BJ (cell line): ENCODE measurements at regions not wholly inside any gene's neighbourhood (a gene's known extent, or its start where the extent isn't known, plus 50 kb on each side); places are given as distances from the start of the nearest gene placed in this dataset.

Source experiments
- CTCF ChIA-PET: fragments of 350-600 bp; formaldehyde crosslinking; extraction: SDS; loops from one replicate; lab custom pipeline; 2021; ENCODE audit warnings: antibody characterized with exemption, inconsistent platforms; lab: Yijun Ruan, JAX
- POLR2A ChIA-PET: fragments of 300-600 bp; sonication (Branson Sonifier 250); formaldehyde crosslinking; extraction: SDS; loops from one replicate; lab custom pipeline; 2021; ENCODE audit warnings: antibody characterized with exemption; lab: Charles Lee
- DNase-seq: peaks from one replicate; pipeline ENCODE4 v3.0.0-alpha.2; 2011; ENCODE audit warnings: low read depth
- H3K27me3 ChIP-seq: 2 replicates; pipeline ENCODE4 v1.6.0; 2011; ENCODE audit warnings: low read length; ENCODE audit not compliant: control insufficient read depth, insufficient read depth
- H3K36me3 ChIP-seq: 2 replicates; pipeline ENCODE4 v1.5.1; 2011; ENCODE audit warnings: low read length; ENCODE audit not compliant: control insufficient read depth, insufficient read depth
- H3K4me3 ChIP-seq: 2 replicates; pipeline ENCODE4 v1.5.1; 2011; ENCODE audit warnings: low read depth, mild to moderate bottlenecking, control low read depth, low read length
- TF ChIP-seq, protein P1 (sequence below): IDR thresholded peaks from 2 replicates; pipeline ENCODE4 v1.5.1; 2011; ENCODE audit warnings: low read depth, mild to moderate bottlenecking, control low read depth, inconsistent platforms, low read length, moderate library complexity; ENCODE audit not compliant: insufficient read depth

DNA sequence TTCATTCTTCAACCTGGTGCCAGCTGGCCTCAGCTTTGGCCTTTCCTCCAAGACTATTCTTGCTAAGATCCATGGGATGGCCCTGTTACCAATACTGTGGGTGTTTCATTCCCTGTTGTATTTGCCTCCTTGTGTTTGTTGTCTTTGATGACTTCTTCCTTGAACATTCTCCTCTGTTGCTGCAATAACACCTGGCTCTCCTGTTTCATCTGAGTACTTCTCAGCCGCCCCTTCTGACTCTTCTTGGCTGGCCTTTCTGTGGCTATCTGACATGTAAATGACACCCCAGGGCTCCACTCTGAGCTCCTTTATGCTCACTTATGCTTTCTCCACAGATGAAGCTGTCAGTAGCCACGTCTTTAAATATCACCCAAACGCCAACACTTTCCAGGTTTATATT is 302.7 kb upstream of the CHRNA7 start:
- no peak overlapping the region for H3K4me3 ChIP-seq
- H3K36me3 ChIP-seq: no peaks in the 10 kb centered on the region
- no peak for DNase-seq
- no peaks in the 10 kb centered on the region for H3K27me3 ChIP-seq
- TF ChIP-seq, protein P1, sequence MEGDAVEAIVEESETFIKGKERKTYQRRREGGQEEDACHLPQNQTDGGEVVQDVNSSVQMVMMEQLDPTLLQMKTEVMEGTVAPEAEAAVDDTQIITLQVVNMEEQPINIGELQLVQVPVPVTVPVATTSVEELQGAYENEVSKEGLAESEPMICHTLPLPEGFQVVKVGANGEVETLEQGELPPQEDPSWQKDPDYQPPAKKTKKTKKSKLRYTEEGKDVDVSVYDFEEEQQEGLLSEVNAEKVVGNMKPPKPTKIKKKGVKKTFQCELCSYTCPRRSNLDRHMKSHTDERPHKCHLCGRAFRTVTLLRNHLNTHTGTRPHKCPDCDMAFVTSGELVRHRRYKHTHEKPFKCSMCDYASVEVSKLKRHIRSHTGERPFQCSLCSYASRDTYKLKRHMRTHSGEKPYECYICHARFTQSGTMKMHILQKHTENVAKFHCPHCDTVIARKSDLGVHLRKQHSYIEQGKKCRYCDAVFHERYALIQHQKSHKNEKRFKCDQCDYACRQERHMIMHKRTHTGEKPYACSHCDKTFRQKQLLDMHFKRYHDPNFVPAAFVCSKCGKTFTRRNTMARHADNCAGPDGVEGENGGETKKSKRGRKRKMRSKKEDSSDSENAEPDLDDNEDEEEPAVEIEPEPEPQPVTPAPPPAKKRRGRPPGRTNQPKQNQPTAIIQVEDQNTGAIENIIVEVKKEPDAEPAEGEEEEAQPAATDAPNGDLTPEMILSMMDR: no peak
- ChIA-PET CTCF (no interaction called here), POLR2A (no interaction called here)

DNA sequence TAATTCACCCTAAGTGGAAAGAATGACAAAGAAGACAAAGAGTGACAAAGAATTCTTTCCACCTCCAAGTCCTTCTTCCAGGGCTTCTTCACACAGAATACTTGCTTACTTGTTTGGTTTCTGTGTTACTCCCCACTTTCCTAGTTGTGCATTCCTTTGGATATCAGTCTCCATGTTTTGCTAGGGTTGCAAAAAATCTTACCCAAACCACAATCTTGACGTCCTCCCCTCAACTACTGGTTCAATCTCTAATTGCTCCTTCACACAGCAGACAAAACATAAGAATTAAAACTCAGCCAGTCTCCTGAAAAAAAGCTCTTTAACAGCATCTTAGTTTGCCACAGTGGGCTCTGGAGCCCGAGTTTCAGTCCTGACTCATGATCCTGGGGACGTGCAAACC is 297.6 kb upstream of the CHRNA7 start:
- ChIA-PET CTCF (no interaction called here), POLR2A (no interaction called here)
- H3K36me3 ChIP-seq: no peaks in the 10 kb centered on the region

DNA sequence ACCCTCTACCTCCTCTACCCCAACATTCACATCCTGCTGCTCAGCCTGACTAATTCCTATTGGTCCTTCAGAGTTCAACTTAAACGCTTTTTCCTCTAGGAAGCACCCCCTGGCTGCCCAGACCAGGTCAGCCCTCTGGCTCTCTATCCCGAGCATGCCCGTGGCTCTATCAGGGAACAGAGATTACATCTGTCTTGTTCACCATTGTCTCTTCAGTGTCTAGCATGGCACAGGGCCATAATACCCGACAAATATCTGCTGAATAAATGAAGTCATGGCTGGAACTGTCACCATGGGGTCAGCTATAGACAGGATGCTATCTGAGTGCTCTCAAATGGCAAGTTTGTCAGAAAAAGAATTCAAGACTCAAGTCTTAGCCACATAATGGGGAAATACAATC is 296.9 kb upstream of the CHRNA7 start:
- no peaks in the 10 kb centered on the region for H3K27me3 ChIP-seq
- no peak overlapping the region for H3K4me3 ChIP-seq
- ChIA-PET CTCF (no interaction called here), POLR2A (no interaction called here)
- DNase-seq: no peak
- H3K36me3 ChIP-seq: no peaks in the 10 kb centered on the region
- TF ChIP-seq, protein P1: no peak

More for the DNA sequence above, 297.6 kb upstream of the CHRNA7 start:
- H3K27me3 ChIP-seq: no peaks in the 10 kb centered on the region
- DNase-seq: no peak
- no peak overlapping the region for H3K4me3 ChIP-seq
- TF ChIP-seq, protein P1: no peak

DNA sequence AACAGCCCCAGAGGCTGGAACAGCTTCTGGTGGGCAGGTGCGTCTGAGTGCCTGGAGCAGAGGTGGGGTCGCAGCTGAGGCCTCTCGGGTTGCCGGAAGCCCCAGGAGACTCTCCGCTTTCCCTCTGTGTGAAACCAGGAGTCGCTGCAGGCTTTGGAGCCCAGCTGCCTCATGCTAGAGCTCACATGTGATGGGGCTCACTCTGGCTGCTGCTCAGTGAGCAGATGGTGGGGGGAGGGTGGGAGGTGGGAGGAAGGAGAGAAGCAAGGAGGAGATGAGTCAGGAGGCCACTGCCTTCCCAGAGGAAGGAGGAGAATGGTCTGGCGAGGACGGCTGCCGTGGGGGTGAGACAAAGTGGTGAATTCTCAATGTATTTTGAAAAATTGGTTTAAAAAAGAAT is 290.1 kb upstream of the CHRNA7 start:
- Histone ChIP-seq H3K4me3 (no peak overlapping the region), H3K36me3 (no peaks in the 10 kb centered on the region), H3K27me3 (no peaks in the 10 kb centered on the region)
- POLR2A ChIA-PET: no interaction called here
- DNase-seq: no peak
- CTCF ChIA-PET: no interaction called here
- TF ChIP-seq, protein P1: no peak

GRCh38 chr15:31745841-31746240 is 284.5 kb upstream of the CHRNA7 start:
- TF ChIP-seq, protein P1: no peak
- Histone ChIP-seq H3K4me3 (no peak overlapping the region), H3K27me3 (no peaks in the 10 kb centered on the region), H3K36me3 (no peaks in the 10 kb centered on the region)
- POLR2A ChIA-PET: no interaction called here
- CTCF ChIA-PET: interaction anchor here (0.6 kb wide), 1 partner anchor 36 kb away, joined by 3 read pairs; no protein-coding TSS in a partner anchor
- DNase-seq: no peak
